ENCODE measurements at regions not wholly inside any gene's neighbourhood (a gene's known extent, or its start where the extent isn't known, plus 50 kb on each side); places are given as distances from the start of the nearest gene placed in this dataset.

- H4K20me1 ChIP-seq (ENCODE audit: insufficient read depth, low read length): no peaks in the 10 kb centered on the region
- Mint-ChIP-seq H3K4me1 (ENCODE audit: low read depth, unreplicated experiment) (peaks cover 18% of the 10 kb centered on the region), H3K4me3 (ENCODE audit: unreplicated experiment) (no peak overlapping the region), H3K36me3 (ENCODE audit: low read depth, unreplicated experiment) (peaks cover 4% of the 10 kb centered on the region), H3K9me3 (ENCODE audit: unreplicated experiment) (peaks cover 3% of the 10 kb centered on the region), H3K27me3 (ENCODE audit: low read depth, unreplicated experiment) (no peaks in the 10 kb centered on the region), H3K27ac (ENCODE audit: unreplicated experiment) (peak overlapping the region; percentile 45)
- H3K27ac ChIP-seq (ENCODE audit: low read depth, low read length): no peak overlapping the region
- H3K36me3 ChIP-seq (ENCODE audit: insufficient read depth, low read length): no peaks in the 10 kb centered on the region
- H3K79me2 ChIP-seq (ENCODE audit: insufficient read depth, low read length): no peaks in the 10 kb centered on the region
- H3K9ac ChIP-seq (ENCODE audit: low read length): no peak overlapping the region
- H3K4me2 ChIP-seq (ENCODE audit: low read length): no peak overlapping the region
- no peaks in the 10 kb centered on the region for H3K27me3 ChIP-seq (ENCODE audit: insufficient read depth, low read length)
- peaks cover under 1% of the 10 kb centered on the region for H3K4me1 ChIP-seq (ENCODE audit: insufficient read depth, low read length)
- no peak for FAIRE-seq
- H2AFZ ChIP-seq (ENCODE audit: low read depth, low read length): no peak overlapping the region
- no peaks in the 10 kb centered on the region for H3K9me3 ChIP-seq (ENCODE audit: insufficient read depth, low read depth, low read length)
- peak; percentile 57 for DNase-seq (ENCODE audit: low read depth)
- TF ChIP-seq CTCF (IDR thresholded peaks at IDR 0.05; ENCODE audit: insufficient read depth, low read depth, low read length) (no peak), EZH2 (IDR thresholded peaks at IDR 0.05; ENCODE audit: insufficient read depth, low read length) (no peak)
- H3K4me3 ChIP-seq (ENCODE audit: insufficient read depth, low read depth, low read length): no peak overlapping the region
These were observed 188.6 kb downstream of the PRL start for GRCh38 chr6:22108199-22108598.

GRCh38 chr6:22110061-22110460 lies 186.8 kb downstream of the PRL start:
- Mint-ChIP-seq H3K27me3 (ENCODE audit: low read depth, unreplicated experiment) (no peaks in the 10 kb centered on the region), H3K4me3 (ENCODE audit: unreplicated experiment) (no peak overlapping the region), H3K27ac (ENCODE audit: unreplicated experiment) (no peak overlapping the region), H3K9me3 (ENCODE audit: unreplicated experiment) (no peaks in the 10 kb centered on the region), H3K4me1 (ENCODE audit: low read depth, unreplicated experiment) (peaks cover 36% of the 10 kb centered on the region), H3K36me3 (ENCODE audit: low read depth, unreplicated experiment) (peaks cover 2% of the 10 kb centered on the region)
- Histone ChIP-seq H3K4me3 (ENCODE audit: insufficient read depth, low read depth, low read length) (no peak overlapping the region), H3K9ac (ENCODE audit: low read length) (no peak overlapping the region), H3K9me3 (ENCODE audit: insufficient read depth, low read depth, low read length) (no peaks in the 10 kb centered on the region), H3K27me3 (ENCODE audit: insufficient read depth, low read length) (no peaks in the 10 kb centered on the region), H2AFZ (ENCODE audit: low read depth, low read length) (no peak overlapping the region), H3K79me2 (ENCODE audit: insufficient read depth, low read length) (no peaks in the 10 kb centered on the region), H3K4me2 (ENCODE audit: low read length) (no peak overlapping the region), H3K27ac (ENCODE audit: low read depth, low read length) (no peak overlapping the region), H3K36me3 (ENCODE audit: insufficient read depth, low read length) (no peaks in the 10 kb centered on the region), H3K4me1 (ENCODE audit: insufficient read depth, low read length) (peaks cover 10% of the 10 kb centered on the region), H4K20me1 (ENCODE audit: insufficient read depth, low read length) (no peaks in the 10 kb centered on the region)
- no peak for DNase-seq (ENCODE audit: low read depth)
- no peak for FAIRE-seq
- TF ChIP-seq EZH2 (IDR thresholded peaks at IDR 0.05; ENCODE audit: insufficient read depth, low read length): no peak
- TF ChIP-seq CTCF (IDR thresholded peaks at IDR 0.05; ENCODE audit: insufficient read depth, low read depth, low read length): no peak

GRCh38 chr6:22112461-22112860 lies 184.4 kb downstream of the PRL start:
- Histone ChIP-seq H3K9ac (ENCODE audit: low read length) (peak overlapping the region; percentile 56), H3K36me3 (ENCODE audit: insufficient read depth, low read length) (no peaks in the 10 kb centered on the region), H3K79me2 (ENCODE audit: insufficient read depth, low read length) (no peaks in the 10 kb centered on the region), H3K4me1 (ENCODE audit: insufficient read depth, low read length) (peaks cover 10% of the 10 kb centered on the region), H3K4me2 (ENCODE audit: low read length) (peak overlapping the region; percentile 65), H3K4me3 (ENCODE audit: insufficient read depth, low read depth, low read length) (no peak overlapping the region), H3K27me3 (ENCODE audit: insufficient read depth, low read length) (no peaks in the 10 kb centered on the region), H3K9me3 (ENCODE audit: insufficient read depth, low read depth, low read length) (no peaks in the 10 kb centered on the region), H4K20me1 (ENCODE audit: insufficient read depth, low read length) (no peaks in the 10 kb centered on the region), H3K27ac (ENCODE audit: low read depth, low read length) (peak overlapping the region; percentile 96), H2AFZ (ENCODE audit: low read depth, low read length) (no peak overlapping the region)
- TF ChIP-seq CTCF (IDR thresholded peaks at IDR 0.05; ENCODE audit: insufficient read depth, low read depth, low read length) (no peak), EZH2 (IDR thresholded peaks at IDR 0.05; ENCODE audit: insufficient read depth, low read length) (no peak)
- Mint-ChIP-seq H3K36me3 (ENCODE audit: low read depth, unreplicated experiment) (peaks cover 2% of the 10 kb centered on the region), H3K27me3 (ENCODE audit: low read depth, unreplicated experiment) (no peaks in the 10 kb centered on the region), H3K9me3 (ENCODE audit: unreplicated experiment) (no peaks in the 10 kb centered on the region), H3K27ac (ENCODE audit: unreplicated experiment) (peak overlapping the region; percentile 67), H3K4me1 (ENCODE audit: low read depth, unreplicated experiment) (peaks cover 50% of the 10 kb centered on the region), H3K4me3 (ENCODE audit: unreplicated experiment) (no peak overlapping the region)
- FAIRE-seq: no peak
- DNase-seq (ENCODE audit: low read depth): peak; percentile 63
